Thoracic aorta (tissue), 2 donors: ENCODE measurements at regions not wholly inside any gene's neighbourhood (a gene's known extent, or its start where the extent isn't known, plus 50 kb on each side); places are given as distances from the start of the nearest gene placed in this dataset.

ENCODE experiments used
- ATAC-seq: fragments of 150-250 bp; one replicate; pipeline ENCODE4 v1.8.0; 2017; ENCODE audit warnings: low read depth; ENCODE audit not compliant: insufficient number of reproducible peaks, low FRiP score
- DNase-seq: peaks from one replicate; pipeline ENCODE4 v3.0.0-alpha.2; 2020; ENCODE audit warnings: low spot score
- H3K27ac ChIP-seq, 2 donors: fragments of 200-600 bp; sonication (generic); 1 replicate in 1 of 2; 2 replicates in 1 of 2; pipeline ENCODE4 v1.5.1; 2016; ENCODE audit warnings: mild to moderate bottlenecking in 2 of 2, moderate library complexity in 2 of 2
- H3K27me3 ChIP-seq: fragments of 200-600 bp; sonication (generic); replicated peaks from 2 replicates; pipeline ENCODE4 v1.6.0; 2016; ENCODE audit warnings: mild to moderate bottlenecking; ENCODE audit not compliant: insufficient read depth
- H3K36me3 ChIP-seq: fragments of 200-600 bp; sonication (generic); one replicate; pipeline ENCODE4 v1.5.1; 2016
- H3K4me1 ChIP-seq, 2 donors: fragments of 200-600 bp; sonication (generic); 1 replicate in 1 of 2; 2 replicates in 1 of 2; pipeline versions ENCODE4 v1.5.1 to v1.6.0; 2016; ENCODE audit warnings: low read depth in 2 of 2, mild to moderate bottlenecking in 1 of 2; ENCODE audit not compliant: control insufficient read depth in 1 of 2
- H3K4me3 ChIP-seq: fragments of 200-600 bp; sonication (generic); 2 replicates; pipeline ENCODE4 v1.5.1; 2016; ENCODE audit warnings: mild to moderate bottlenecking
- H3K9me3 ChIP-seq: fragments of 200-600 bp; sonication (generic); 2 replicates; pipeline ENCODE4 v1.5.1; 2016
- CTCF ChIP-seq: fragments of 200-600 bp; sonication (generic); IDR thresholded peaks from one replicate; pipeline ENCODE4 v1.5.1; 2019; ENCODE audit warnings: antibody characterized with exemption

GRCh38 chr6:146919017-146919416 lies 285.2 kb upstream of the STXBP5 start:
- Histone ChIP-seq H3K36me3 (no peaks in the 10 kb centered on the region), H3K9me3 (no peaks in the 10 kb centered on the region), H3K27ac (no peak overlapping the region), H3K4me1 (peaks cover 3 to 18% of the 10 kb centered on the region in 2 donors), H3K4me3 (no peak overlapping the region), H3K27me3 (no peaks in the 10 kb centered on the region)
- no peak for ATAC-seq
- TF ChIP-seq CTCF, result no peak
- DNase-seq, result no peak

- DNase-seq (no peak), ATAC-seq (no peak)
- H3K4me3 ChIP-seq, result no peak overlapping the region
- no peaks in the 10 kb centered on the region for H3K36me3 ChIP-seq
- H3K4me1 ChIP-seq, result no peaks in the 10 kb centered on the region
- no peak for TF ChIP-seq CTCF
- H3K27ac ChIP-seq, result no peak overlapping the region
- H3K9me3 ChIP-seq, result no peaks in the 10 kb centered on the region
- no peaks in the 10 kb centered on the region for H3K27me3 ChIP-seq
Measured at GRCh38 chr6:146923205-146923833, 280.9 kb upstream of the STXBP5 start.

GRCh38 chr6:146925846-146926245 lies 278.4 kb upstream of the STXBP5 start:
- Histone ChIP-seq H3K27ac (no peak overlapping the region), H3K27me3 (no peaks in the 10 kb centered on the region), H3K4me3 (no peak overlapping the region), H3K4me1 (no peaks in the 10 kb centered on the region), H3K9me3 (no peaks in the 10 kb centered on the region), H3K36me3 (no peaks in the 10 kb centered on the region)
- TF ChIP-seq CTCF, result no peak
- ATAC-seq (no peak), DNase-seq (no peak)

- no peak for ATAC-seq
- no peak for DNase-seq
- Histone ChIP-seq H3K4me1 (no peaks in the 10 kb centered on the region), H3K9me3 (no peaks in the 10 kb centered on the region), H3K36me3 (no peaks in the 10 kb centered on the region), H3K4me3 (no peak overlapping the region), H3K27ac (no peak overlapping the region), H3K27me3 (no peaks in the 10 kb centered on the region)
- TF ChIP-seq CTCF, result no peak
Measured at GRCh38 chr6:146928503-146928902, 275.7 kb upstream of the STXBP5 start.

GRCh38 chr6:146931214-146931613 lies 273.0 kb upstream of the STXBP5 start:
- no peak for TF ChIP-seq CTCF

More at GRCh38 chr6:146931214-146931613, 273.0 kb upstream of the STXBP5 start:
- Histone ChIP-seq H3K4me1 (no peaks in the 10 kb centered on the region), H3K36me3 (no peaks in the 10 kb centered on the region), H3K27ac (no peak overlapping the region), H3K9me3 (no peaks in the 10 kb centered on the region), H3K4me3 (no peak overlapping the region), H3K27me3 (no peaks in the 10 kb centered on the region)
- no peak for ATAC-seq
- no peak for DNase-seq
